ENCODE measurements at regions not wholly inside any gene's neighbourhood (a gene's known extent, or its start where the extent isn't known, plus 50 kb on each side); places are given as distances from the start of the nearest gene placed in this dataset.

GRCh38 chr21:35969281-35969680 is 91.0 kb downstream of the SETD4 start:
- no peak for TF ChIP-seq CTCF (IDR thresholded peaks at IDR 0.05)
- DNase-seq (ENCODE audit: low spot score) = no peak
- Histone ChIP-seq H3K4me3 (no peak overlapping the region), H3K27ac (no peak overlapping the region)

- H3K4me3 ChIP-seq = no peak overlapping the region
- no peak for DNase-seq (ENCODE audit: low spot score)
- H3K27ac ChIP-seq = no peak overlapping the region
- TF ChIP-seq CTCF (IDR thresholded peaks at IDR 0.05) = no peak
These were observed 91.8 kb downstream of the SETD4 start for GRCh38 chr21:35968564-35968963.

- TF ChIP-seq CTCF (IDR thresholded peaks at IDR 0.05) = no peak
- no peak for DNase-seq (ENCODE audit: low spot score)
- no peak overlapping the region for H3K4me3 ChIP-seq
- H3K27ac ChIP-seq = no peak overlapping the region
These were observed 94.6 kb downstream of the SETD4 start for GRCh38 chr21:35965699-35966098.

DNA sequence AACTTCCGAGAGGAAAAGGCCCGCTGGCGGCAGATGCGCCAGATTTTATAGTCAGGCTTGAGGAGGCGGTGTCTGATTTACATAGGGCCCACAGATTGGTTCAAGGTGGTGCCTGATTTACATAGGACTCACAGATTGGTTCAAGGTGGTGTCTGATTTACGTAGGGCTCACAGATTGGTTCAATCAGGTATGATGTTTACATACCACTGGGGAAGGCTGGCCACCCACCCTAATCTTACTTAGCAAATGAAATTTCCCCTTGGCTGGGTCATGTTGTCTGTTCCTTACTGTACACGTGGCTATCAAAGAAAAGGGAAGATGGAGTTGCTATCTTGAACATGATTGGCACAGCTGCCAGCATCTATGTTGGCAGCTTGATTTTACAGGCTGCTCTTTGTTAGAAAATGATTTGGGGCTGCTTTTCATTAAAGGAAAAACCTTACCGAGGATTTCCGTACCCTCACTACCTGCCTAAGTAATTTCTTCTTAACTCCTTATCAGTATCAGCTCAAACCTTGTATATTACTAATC is 96.3 kb downstream of the SETD4 start:
- DNase-seq (ENCODE audit: low spot score) = no peak
- TF ChIP-seq CTCF (IDR thresholded peaks at IDR 0.05) = no peak
- Histone ChIP-seq H3K27ac (no peak overlapping the region), H3K4me3 (no peak overlapping the region)

DNA sequence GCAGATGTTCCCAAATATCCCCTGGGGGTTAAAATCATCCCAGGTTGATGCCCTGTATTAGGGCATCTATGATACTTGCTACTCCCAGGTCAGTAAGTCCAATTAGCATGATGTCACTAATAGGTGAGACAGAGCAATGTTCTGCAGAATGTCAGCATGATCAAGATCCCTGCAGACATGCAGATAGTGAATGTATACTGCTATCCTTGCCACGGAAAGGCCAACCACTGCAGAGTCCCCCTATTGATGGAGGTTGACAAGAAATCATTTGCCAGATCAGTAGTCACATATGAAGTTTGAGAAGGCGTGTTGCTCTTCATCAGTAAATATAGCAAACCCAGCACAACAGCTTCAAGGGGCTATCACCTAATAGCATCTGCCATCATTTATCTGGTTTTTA is 97.4 kb downstream of the SETD4 start:
- no peak overlapping the region for H3K4me3 ChIP-seq
- no peak for TF ChIP-seq CTCF (IDR thresholded peaks at IDR 0.05)
- H3K27ac ChIP-seq = no peak overlapping the region
- DNase-seq (ENCODE audit: low spot score) = no peak

- no peak for TF ChIP-seq CTCF (IDR thresholded peaks at IDR 0.05)
- no peak overlapping the region for H3K27ac ChIP-seq
- no peak for DNase-seq (ENCODE audit: low spot score)
- no peak overlapping the region for H3K4me3 ChIP-seq
These were observed 106.3 kb downstream of the SETD4 start for GRCh38 chr21:35954066-35954465.

DNA sequence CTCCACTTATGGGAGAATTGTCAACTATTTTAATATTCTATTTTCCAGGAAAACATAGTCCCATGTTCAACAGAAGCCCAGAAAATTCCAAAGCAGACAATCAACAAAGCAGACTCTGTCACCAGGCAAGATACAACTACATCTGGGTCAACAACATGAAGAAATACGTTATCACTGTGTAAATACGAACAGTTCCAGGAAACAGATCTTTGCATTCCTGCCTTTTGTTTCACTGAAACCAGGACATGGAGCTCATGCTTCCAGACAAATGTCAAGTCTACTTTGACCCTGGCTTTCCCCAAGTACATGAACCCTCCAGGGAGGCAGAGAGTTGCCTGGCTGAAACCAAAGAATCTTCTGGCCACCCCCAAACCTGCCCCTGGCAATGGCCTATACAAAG is 106.7 kb downstream of the SETD4 start:
- no peak overlapping the region for H3K27ac ChIP-seq
- no peak for DNase-seq (ENCODE audit: low spot score)
- no peak overlapping the region for H3K4me3 ChIP-seq
- TF ChIP-seq CTCF (IDR thresholded peaks at IDR 0.05) = no peak
